ENCODE measurements at regions not wholly inside any gene's neighbourhood (a gene's known extent, or its start where the extent isn't known, plus 50 kb on each side); places are given as distances from the start of the nearest gene placed in this dataset.

GRCh38 chr9:16058131-16058549, 505.3 kb downstream of the CCDC171 start:
- TF ChIP-seq CTCF (IDR thresholded peaks at IDR 0.05; ENCODE audit: low read depth, low read length) (no peak), EZH2phosphoT487 (IDR thresholded peaks at IDR 0.05; ENCODE audit: low read depth) (no peak)

Data from OCI-LY3 (cell line).